Activated T-helper 2 cell treated with anti-CD3 and anti-CD28 coated beads, Interferon-gamma antibody, Interleukin-2, Interleukin-4, amounts not matched to agents 10 μg/mL and 5 μg/mL and 100 μg/mL, durations not matched to agents 14 hours and 24 hours and 36 hours (primary cell): ENCODE measurements at regions not wholly inside any gene's neighbourhood (a gene's known extent, or its start where the extent isn't known, plus 50 kb on each side); places are given as distances from the start of the nearest gene placed in this dataset.

ENCODE experiments used
- DNase-seq: peaks from one replicate; pipeline ENCODE4 v3.0.0; 2021; ENCODE audit warnings: low spot score
- H3K27ac Mint-ChIP-seq: one replicate; pipeline ENCODE4 v1.8.0; 2021; ENCODE audit warnings: mixed read lengths
- H3K27me3 Mint-ChIP-seq: one replicate; pipeline ENCODE4 v1.8.0; 2021; ENCODE audit warnings: low read depth, mixed read lengths
- H3K36me3 Mint-ChIP-seq: one replicate; pipeline ENCODE4 v1.8.0; 2021; ENCODE audit warnings: low read depth, mixed read lengths
- H3K4me1 Mint-ChIP-seq: one replicate; pipeline ENCODE4 v1.8.0; 2021; ENCODE audit warnings: low read depth, mixed read lengths
- H3K4me3 Mint-ChIP-seq: one replicate; pipeline ENCODE4 v1.8.0; 2021; ENCODE audit warnings: low read depth, mild to moderate bottlenecking, moderate library complexity, mixed read lengths
- H3K9me3 Mint-ChIP-seq: one replicate; pipeline ENCODE4 v1.8.0; 2021; ENCODE audit warnings: mixed read lengths
- intact Hi-C: fragments of 100-400 bp; cut with micrococcal nuclease; formaldehyde crosslinking; loops from one replicate; pipeline ENCODE4 v1.15.1; 2023

DNA sequence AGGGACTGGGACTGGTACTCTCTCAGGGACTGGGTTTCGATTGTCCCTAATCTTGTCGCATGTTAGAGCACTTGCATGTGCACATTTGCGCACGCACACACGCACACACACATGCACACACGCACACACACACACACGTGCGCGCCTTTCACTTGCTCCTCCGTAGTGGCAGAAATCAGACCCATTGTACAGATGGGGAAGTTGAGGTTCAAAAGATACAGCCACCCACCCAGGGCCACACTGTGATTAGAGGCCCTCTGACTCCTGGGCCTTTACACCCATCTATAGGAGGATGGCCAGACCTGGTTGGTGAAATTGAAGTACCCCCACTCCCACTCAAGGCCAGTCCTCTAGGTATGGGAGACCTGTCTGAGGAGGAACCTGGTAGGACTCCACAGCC is 167.8 kb upstream of the LHX5 start:
- Mint-ChIP-seq H3K27me3 (peaks cover 21% of the 10 kb centered on the region), H3K4me3 (no peak overlapping the region), H3K27ac (no peak overlapping the region), H3K36me3 (no peaks in the 10 kb centered on the region), H3K9me3 (no peaks in the 10 kb centered on the region), H3K4me1 (no peaks in the 10 kb centered on the region)
- intact Hi-C loops: no loop called here
- no peak for DNase-seq

DNA sequence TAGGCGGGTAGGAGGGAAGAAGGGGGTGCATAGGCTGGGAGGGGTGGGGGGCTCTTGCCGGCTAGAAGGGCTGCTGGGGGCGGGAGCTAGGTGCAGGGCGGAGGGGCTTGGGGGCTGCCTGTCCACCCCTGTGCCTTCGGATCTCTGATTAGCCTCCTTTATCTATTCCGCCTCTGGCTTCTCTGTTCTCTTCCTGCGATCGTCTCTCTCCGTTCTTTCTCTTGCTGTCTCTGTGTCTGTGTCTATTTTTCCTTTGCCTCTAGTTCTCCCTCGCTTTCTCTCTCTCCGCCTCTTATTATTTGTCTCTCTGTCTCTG is 166.7 kb upstream of the LHX5 start:
- no peak for DNase-seq
- H3K36me3 Mint-ChIP-seq: no peaks in the 10 kb centered on the region
- intact Hi-C loops: no loop called here
- no peaks in the 10 kb centered on the region for H3K4me1 Mint-ChIP-seq
- H3K9me3 Mint-ChIP-seq: no peaks in the 10 kb centered on the region
- H3K27ac Mint-ChIP-seq: no peak overlapping the region
- no peak overlapping the region for H3K4me3 Mint-ChIP-seq
- peaks cover 21% of the 10 kb centered on the region for H3K27me3 Mint-ChIP-seq

DNA sequence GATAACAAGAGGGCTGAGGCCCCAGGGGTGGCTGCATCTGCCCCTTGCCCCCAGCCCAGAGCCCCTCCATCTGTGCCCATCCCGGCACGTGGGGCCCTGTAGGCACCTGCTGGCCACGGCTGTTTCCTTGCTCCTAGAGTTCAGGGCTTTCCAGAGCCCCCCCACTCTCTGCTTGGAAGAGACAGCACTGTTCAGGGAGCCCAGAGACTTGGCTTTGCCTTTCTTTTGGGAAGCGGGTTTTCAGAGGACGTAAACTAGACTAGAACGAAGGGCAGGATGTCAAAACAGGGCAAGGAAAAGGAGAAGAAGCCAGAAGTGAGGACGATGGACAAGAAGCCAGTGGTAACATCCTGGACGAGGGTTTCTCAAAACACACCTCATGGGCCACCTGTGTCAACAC is 163.3 kb upstream of the LHX5 start:
- Mint-ChIP-seq H3K27ac (no peak overlapping the region), H3K27me3 (peaks cover 18% of the 10 kb centered on the region), H3K9me3 (no peaks in the 10 kb centered on the region), H3K36me3 (no peaks in the 10 kb centered on the region), H3K4me1 (no peaks in the 10 kb centered on the region), H3K4me3 (no peak overlapping the region)
- DNase-seq: no peak
- intact Hi-C loops: no loop called here

DNA sequence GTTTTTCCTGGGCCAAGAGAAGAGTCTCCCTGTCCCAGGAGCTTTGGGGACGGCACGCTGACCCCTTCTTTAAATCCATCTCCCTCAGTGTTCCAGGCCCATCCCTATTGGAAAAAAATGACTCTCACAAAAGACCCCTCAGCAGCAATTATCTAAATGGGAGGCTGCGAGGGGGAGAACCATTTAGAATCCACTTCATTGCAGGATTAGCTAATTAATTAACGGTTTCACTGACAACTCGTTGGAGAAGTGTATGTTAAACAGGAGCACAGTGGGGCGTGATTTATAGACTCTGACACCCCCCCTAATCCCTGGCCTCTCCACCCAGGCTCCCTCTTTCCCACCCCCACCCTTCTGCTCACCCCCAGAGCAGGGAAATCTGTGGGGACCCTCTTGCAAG is 162.8 kb upstream of the LHX5 start:
- Mint-ChIP-seq H3K9me3 (no peaks in the 10 kb centered on the region), H3K4me3 (no peak overlapping the region), H3K27ac (no peak overlapping the region), H3K4me1 (no peaks in the 10 kb centered on the region), H3K36me3 (no peaks in the 10 kb centered on the region), H3K27me3 (peaks cover 13% of the 10 kb centered on the region)
- intact Hi-C loops: no loop called here
- no peak for DNase-seq

DNA sequence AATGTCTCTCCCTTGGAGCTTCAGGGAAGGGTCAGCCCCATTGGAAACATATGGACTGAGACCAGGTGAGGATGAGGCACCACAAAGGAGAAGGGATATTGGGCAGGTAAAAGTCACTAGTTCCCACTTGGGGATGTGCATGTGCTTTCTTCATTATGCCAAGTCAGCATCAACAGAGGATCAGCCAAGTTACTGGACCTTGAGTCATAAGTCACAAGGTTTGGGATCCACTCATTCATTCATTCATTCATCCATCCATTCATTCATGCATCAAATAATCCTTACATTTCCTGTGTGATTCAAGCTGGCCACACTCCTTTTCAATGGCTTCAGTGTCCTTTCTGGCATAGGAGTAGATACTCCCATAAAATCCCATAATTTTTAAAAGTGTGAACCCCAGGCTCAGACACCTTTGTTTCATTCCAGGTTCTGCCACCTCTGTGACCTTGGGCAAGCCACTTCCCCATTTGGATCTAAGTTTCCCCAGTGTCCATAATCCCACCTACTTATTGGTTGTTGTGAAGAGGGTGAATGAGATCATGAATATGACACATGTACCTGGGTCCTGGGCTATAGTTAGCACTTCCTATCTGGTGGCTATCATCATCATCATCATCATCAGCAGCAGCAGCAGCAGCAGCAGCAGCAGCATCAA is 162.1 kb upstream of the LHX5 start:
- Mint-ChIP-seq H3K27ac (no peak overlapping the region), H3K36me3 (no peaks in the 10 kb centered on the region), H3K27me3 (peaks cover 8% of the 10 kb centered on the region), H3K9me3 (no peaks in the 10 kb centered on the region), H3K4me3 (no peak overlapping the region), H3K4me1 (no peaks in the 10 kb centered on the region)
- intact Hi-C loops: no loop called here
- DNase-seq: no peak

DNA sequence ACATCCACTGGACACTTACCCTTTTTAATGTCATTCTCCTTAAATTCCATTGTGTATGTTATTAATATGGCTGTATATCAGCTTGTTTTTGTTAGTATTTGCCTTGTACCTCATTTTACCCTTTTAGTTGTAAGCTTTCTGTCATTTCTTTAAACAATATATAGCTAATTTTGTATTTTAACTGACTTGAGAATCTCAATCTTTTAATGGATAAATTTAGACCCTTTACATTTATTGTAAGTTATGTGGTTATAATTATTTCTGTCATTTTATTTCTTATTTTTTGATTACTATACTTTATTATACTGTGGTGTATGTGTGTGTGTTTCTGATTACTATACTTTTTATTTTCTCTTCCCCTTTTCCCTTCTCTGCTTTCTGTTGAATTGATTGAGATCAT is 159.0 kb upstream of the LHX5 start:
- Mint-ChIP-seq H3K4me1 (no peaks in the 10 kb centered on the region), H3K4me3 (no peak overlapping the region), H3K27ac (no peak overlapping the region), H3K9me3 (peaks cover 6% of the 10 kb centered on the region), H3K27me3 (no peaks in the 10 kb centered on the region), H3K36me3 (no peaks in the 10 kb centered on the region)
- intact Hi-C loops: no loop called here
- DNase-seq: no peak

DNA sequence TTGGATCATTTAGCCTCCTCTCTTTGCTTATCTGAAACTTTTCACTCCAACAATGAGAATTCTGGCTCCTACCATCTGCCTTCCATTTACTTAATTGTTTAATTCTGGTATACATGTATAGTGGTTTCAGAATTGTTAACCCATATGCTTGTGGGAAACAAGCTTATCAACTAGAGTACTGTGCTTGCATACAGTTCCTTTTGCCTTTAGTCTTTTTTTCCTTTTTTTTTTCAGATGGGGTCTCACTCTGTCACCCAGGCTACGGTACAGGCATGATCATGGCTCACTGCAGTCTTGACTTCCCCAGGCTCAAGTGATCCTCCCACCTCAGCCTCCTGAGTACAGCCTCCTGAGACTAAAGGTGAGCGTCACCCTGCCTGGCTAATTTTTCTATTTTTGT is 153.8 kb upstream of the LHX5 start:
- Mint-ChIP-seq H3K27ac (no peak overlapping the region), H3K27me3 (no peaks in the 10 kb centered on the region), H3K36me3 (no peaks in the 10 kb centered on the region), H3K4me1 (no peaks in the 10 kb centered on the region), H3K4me3 (no peak overlapping the region), H3K9me3 (peaks cover 10% of the 10 kb centered on the region)
- intact Hi-C loops: no loop called here
- no peak for DNase-seq

DNA sequence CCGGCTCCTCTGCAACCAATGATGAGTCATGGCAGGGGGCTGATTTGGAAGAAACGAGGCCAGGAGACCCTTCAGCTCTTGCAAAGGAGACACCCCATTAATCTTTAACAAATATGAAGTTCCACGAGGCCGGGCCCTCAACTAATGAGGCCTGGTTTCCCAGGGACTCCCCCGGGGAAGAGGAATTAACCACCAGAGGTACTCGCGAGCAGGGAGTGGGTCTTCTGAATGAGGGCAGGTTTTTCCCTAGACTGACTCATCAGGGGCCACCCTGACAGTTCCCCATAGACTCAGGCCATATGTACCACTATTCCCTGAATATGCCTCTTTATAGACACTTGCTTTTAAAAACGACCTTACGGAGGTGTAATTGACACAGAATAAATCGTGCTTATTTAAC is 150.7 kb upstream of the LHX5 start:
- no peak overlapping the region for H3K27ac Mint-ChIP-seq
- no peaks in the 10 kb centered on the region for H3K4me1 Mint-ChIP-seq
- no peak overlapping the region for H3K4me3 Mint-ChIP-seq
- peaks cover 10% of the 10 kb centered on the region for H3K9me3 Mint-ChIP-seq
- no peak for DNase-seq
- no peaks in the 10 kb centered on the region for H3K36me3 Mint-ChIP-seq
- intact Hi-C loops: no loop called here
- H3K27me3 Mint-ChIP-seq: no peaks in the 10 kb centered on the region

DNA sequence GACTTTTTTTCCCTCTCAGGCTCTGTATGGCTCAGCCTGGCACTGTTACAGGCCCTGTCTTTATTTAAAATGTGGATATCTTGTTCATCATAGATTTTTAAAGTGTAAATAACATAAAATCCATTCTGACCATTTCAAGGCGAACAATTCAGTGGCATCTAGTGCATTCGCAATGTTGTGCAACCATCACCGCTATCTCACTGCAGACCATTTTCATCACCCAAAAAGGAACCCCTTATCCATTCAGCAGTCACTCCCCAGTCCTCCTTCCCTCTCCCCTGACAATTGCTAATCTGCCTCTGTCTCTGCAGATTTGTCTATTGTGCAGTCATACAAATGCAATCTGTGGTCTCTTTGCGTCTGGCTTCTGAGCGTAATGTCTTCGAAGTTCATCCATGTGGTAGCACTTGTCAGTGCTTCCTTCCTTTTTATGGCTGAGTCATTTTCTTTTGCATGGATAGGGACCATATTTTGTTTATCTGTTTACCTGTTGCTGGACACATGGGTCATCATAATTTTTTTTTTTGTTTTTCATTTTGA is 148.8 kb upstream of the LHX5 start:
- no peak overlapping the region for H3K4me3 Mint-ChIP-seq
- intact Hi-C loops: no loop called here
- no peaks in the 10 kb centered on the region for H3K4me1 Mint-ChIP-seq
- DNase-seq: no peak
- no peaks in the 10 kb centered on the region for H3K27me3 Mint-ChIP-seq
- H3K36me3 Mint-ChIP-seq: no peaks in the 10 kb centered on the region
- H3K27ac Mint-ChIP-seq: no peak overlapping the region
- peaks cover 3% of the 10 kb centered on the region for H3K9me3 Mint-ChIP-seq

DNA sequence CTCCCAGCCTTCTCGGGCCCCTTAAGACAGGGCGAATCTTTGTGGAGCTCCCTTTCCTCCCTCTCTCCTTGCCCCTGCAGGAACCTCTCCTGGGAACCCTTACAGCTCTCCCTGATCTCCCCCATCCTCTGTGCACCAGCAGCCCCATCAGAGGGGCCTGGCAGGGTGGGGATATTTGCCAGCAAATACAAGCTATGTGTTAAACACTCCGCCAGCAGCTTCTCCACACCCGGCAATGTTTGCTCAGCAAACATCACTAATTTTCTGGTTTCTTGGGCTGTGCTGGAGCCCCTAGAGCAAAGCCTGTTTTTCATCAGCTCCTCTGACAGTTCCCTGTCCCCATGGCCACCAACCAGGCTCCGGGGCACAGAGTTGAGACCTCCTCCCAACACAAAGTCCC is 147.5 kb upstream of the LHX5 start:
- H3K4me1 Mint-ChIP-seq: no peaks in the 10 kb centered on the region
- H3K27me3 Mint-ChIP-seq: no peaks in the 10 kb centered on the region
- H3K9me3 Mint-ChIP-seq: no peaks in the 10 kb centered on the region
- no peak overlapping the region for H3K4me3 Mint-ChIP-seq
- H3K27ac Mint-ChIP-seq: no peak overlapping the region
- intact Hi-C loops: no loop called here
- DNase-seq: no peak
- H3K36me3 Mint-ChIP-seq: no peaks in the 10 kb centered on the region

DNA sequence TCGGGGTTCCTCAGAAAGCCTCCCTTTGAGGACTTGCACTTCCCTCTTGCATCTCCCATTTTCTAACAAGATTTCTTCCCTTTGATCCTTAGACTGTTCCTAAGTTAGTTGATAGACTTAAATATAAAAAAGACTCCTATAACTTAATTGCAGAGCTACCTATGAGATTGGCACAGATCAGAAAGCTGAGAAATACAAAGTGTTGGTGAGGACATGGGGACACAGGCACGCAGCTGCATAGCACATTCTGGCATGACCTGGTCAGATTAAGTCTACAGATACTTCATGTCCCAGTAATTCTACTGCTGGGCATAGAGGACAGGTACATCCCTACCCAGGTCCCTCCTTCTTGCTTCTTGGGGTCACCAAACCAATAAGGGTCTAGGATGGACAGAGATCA is 141.7 kb upstream of the LHX5 start:
- Mint-ChIP-seq H3K27me3 (peaks cover 35% of the 10 kb centered on the region), H3K4me1 (no peaks in the 10 kb centered on the region), H3K9me3 (no peaks in the 10 kb centered on the region), H3K27ac (no peak overlapping the region), H3K4me3 (no peak overlapping the region), H3K36me3 (no peaks in the 10 kb centered on the region)
- intact Hi-C loops: no loop called here
- DNase-seq: no peak

DNA sequence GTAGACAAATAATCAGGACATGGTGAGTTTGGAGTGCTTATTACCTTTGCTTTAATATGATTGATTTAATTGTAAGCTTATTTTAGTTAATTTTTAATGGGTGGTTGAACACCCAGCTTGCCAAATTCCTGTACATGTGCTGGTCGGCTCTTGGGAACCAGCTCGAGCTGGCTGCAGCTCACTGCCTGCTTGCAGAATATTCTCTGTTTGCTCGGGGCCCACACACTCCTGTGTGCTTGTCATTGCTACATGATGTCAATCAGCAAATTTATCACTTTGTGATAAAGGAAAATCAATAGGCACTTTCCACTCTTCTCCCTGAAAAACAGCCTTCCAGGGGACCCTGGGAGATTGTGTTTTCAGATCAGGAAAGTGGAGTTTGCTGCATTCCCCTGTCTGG is 141.1 kb upstream of the LHX5 start:
- no peaks in the 10 kb centered on the region for H3K9me3 Mint-ChIP-seq

DNA sequence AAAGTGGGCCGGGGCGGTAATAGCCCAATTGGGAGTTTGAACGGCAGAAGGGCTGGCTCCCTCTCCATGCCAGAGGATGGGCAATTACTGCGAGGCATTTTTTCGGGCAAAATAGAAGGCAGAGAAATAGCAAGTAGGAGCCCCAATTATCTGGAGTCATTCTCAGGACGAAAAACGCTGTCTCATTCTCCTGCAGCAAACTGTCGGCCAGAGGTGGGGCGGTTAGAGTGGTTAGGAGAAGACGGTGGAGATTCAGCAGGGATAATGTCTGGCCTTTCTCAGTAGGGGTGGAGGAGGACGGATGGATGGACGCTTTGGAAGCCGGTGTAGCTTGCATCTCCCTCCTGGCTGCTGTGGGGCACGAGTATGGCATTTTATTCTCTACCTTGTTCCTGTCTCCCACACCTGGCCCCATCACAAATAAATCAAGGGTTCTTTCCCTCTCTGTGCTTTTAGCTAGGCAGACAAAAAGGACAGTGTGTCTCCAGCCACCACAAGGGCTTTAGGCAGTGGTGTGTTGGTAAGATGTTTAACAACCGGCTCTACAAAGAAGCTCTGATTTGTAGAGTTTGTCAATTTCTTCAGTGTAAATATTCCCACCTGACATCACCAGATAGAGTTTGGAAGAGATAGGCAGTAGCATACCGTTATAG is 140.5 kb upstream of the LHX5 start:
- Mint-ChIP-seq H3K27ac (no peak overlapping the region), H3K27me3 (peaks cover 35% of the 10 kb centered on the region), H3K4me1 (no peaks in the 10 kb centered on the region), H3K9me3 (peaks cover 2% of the 10 kb centered on the region), H3K36me3 (no peaks in the 10 kb centered on the region), H3K4me3 (no peak overlapping the region)
- intact Hi-C loops: no loop called here
- no peak for DNase-seq

More for the DNA sequence above, 141.1 kb upstream of the LHX5 start:
- DNase-seq: no peak
- H3K4me1 Mint-ChIP-seq: no peaks in the 10 kb centered on the region
- H3K36me3 Mint-ChIP-seq: no peaks in the 10 kb centered on the region
- intact Hi-C loops: no loop called here
- H3K4me3 Mint-ChIP-seq: no peak overlapping the region
- H3K27ac Mint-ChIP-seq: no peak overlapping the region
- H3K27me3 Mint-ChIP-seq: peaks cover 35% of the 10 kb centered on the region
